ENCODE measurements at regions not wholly inside any gene's neighbourhood (a gene's known extent, or its start where the extent isn't known, plus 50 kb on each side); places are given as distances from the start of the nearest gene placed in this dataset.

- Mint-ChIP-seq H3K27me3 (ENCODE audit: low read depth) (peaks cover 4% of the 10 kb centered on the region; the same call in 1 of the 2 replicates), H3K9me3 (peaks cover 27% of the 10 kb centered on the region), H3K36me3 (peaks cover 28% of the 10 kb centered on the region), H3K4me3 (peak overlapping the region; percentile 3; the same call in 1 of the 2 replicates), H3K27ac (peak overlapping the region; percentile 92), H3K4me1 (peaks cover 36% of the 10 kb centered on the region)
- ATAC-seq (no peak), DNase-seq (ENCODE audit: low spot score) (no peak)
- ChIA-PET CTCF (interaction anchor here (0.7 to 2.4 kb wide), 4 partner anchors 10 to 186 kb away, joined by 4 to 10 read pairs (median 6); partner anchors contain the start of gene ATF7IP), POLR2A (interaction anchor here (1.0 to 2.2 kb wide), 3 partner anchors 10 to 127 kb away, joined by 4 to 8 read pairs (median 5); partner anchors contain the start of gene ATF7IP)
- TF ChIP-seq ZNF263 (CRISPR knock-in tag; IDR thresholded peaks at IDR 0.05; ENCODE audit: low read depth), result no peak
- TF ChIP-seq ERG (CRISPR knock-in tag; IDR thresholded peaks at IDR 0.05), result no peak
- no peak for TF ChIP-seq ZNF423 (CRISPR knock-in tag; IDR thresholded peaks at IDR 0.05)
- no peak for TF ChIP-seq ZMAT4 (CRISPR knock-in tag; IDR thresholded peaks at IDR 0.05)
- no peak for TF ChIP-seq ZNF281 (CRISPR knock-in tag; IDR thresholded peaks at IDR 0.05)
- TF ChIP-seq SMAD4 (CRISPR knock-in tag; IDR thresholded peaks at IDR 0.05), result no peak
- TF ChIP-seq ZBTB43 (CRISPR knock-in tag; IDR thresholded peaks at IDR 0.05), result no peak
- no peak for TF ChIP-seq MYBL2 (CRISPR knock-in tag; IDR thresholded peaks at IDR 0.05)
- TF ChIP-seq HMGA2 (CRISPR knock-in tag; IDR thresholded peaks at IDR 0.05), result no peak
Observed at GRCh38 chr12:14268120-14268515, 97.4 kb upstream of the ATF7IP start.

- DNase-seq (ENCODE audit: low spot score) (no peak), ATAC-seq (no peak)
- POLR2A ChIA-PET, result no interaction called here
- CTCF ChIA-PET, result no interaction called here
- Mint-ChIP-seq H3K36me3 (peaks cover 18% of the 10 kb centered on the region), H3K4me3 (no peak overlapping the region), H3K4me1 (peaks cover 39% of the 10 kb centered on the region), H3K27me3 (ENCODE audit: low read depth) (peaks cover 11% of the 10 kb centered on the region), H3K27ac (no peak overlapping the region), H3K9me3 (peaks cover 23% of the 10 kb centered on the region)
- TF ChIP-seq ZNF219 (CRISPR knock-in tag; IDR thresholded peaks at IDR 0.05; ENCODE audit: borderline replicate concordance), result no peak
- TF ChIP-seq TEAD1 (CRISPR knock-in tag; IDR thresholded peaks at IDR 0.05), result no peak
- no peak for TF ChIP-seq JAZF1 (CRISPR knock-in tag; IDR thresholded peaks at IDR 0.05)
- TF ChIP-seq ZNF317 (CRISPR knock-in tag; IDR thresholded peaks at IDR 0.05; ENCODE audit: borderline replicate concordance, low read depth), result no peak
- TF ChIP-seq ZNF425 (CRISPR knock-in tag; conservative IDR thresholded peaks at IDR 0.05), result no peak
- TF ChIP-seq ZNF121 (CRISPR knock-in tag; IDR thresholded peaks at IDR 0.05), result no peak
- no peak for TF ChIP-seq NR2C2 (CRISPR knock-in tag; IDR thresholded peaks at IDR 0.05)
- TF ChIP-seq PREB (CRISPR knock-in tag; IDR thresholded peaks at IDR 0.05; ENCODE audit: borderline replicate concordance), result no peak
- TF ChIP-seq ATF1 (CRISPR knock-in tag; IDR thresholded peaks at IDR 0.05), result no peak
- no peak for TF ChIP-seq CTCF (IDR thresholded peaks at IDR 0.05)
- TF ChIP-seq RORB (CRISPR knock-in tag; IDR thresholded peaks at IDR 0.05), result no peak
- no peak for TF ChIP-seq ZSCAN18 (CRISPR knock-in tag; IDR thresholded peaks at IDR 0.05)
- TF ChIP-seq ZBTB21 (CRISPR knock-in tag; IDR thresholded peaks at IDR 0.05; ENCODE audit: borderline replicate concordance), result no peak
- no peak for TF ChIP-seq NFATC4 (CRISPR knock-in tag; IDR thresholded peaks at IDR 0.05)
Observed at GRCh38 chr12:14270392-14270791, 95.1 kb upstream of the ATF7IP start.
